HEK293 (cell line): ENCODE measurements at regions not wholly inside any gene's neighbourhood (a gene's known extent, or its start where the extent isn't known, plus 50 kb on each side); places are given as distances from the start of the nearest gene placed in this dataset.

Experiments used
- CTCF ChIP-seq: fragments of 450-650 bp; formaldehyde crosslinking; IDR thresholded peaks from 2 replicates; pipeline ENCODE4 v1.5.1; 2016; ENCODE audit warnings: missing biosample characterization, missing genetic modification characterization
- KLF16 ChIP-seq: fragments of 450-650 bp; formaldehyde crosslinking; IDR thresholded peaks from 2 replicates; pipeline ENCODE4 v1.5.1; 2017; ENCODE audit warnings: missing biosample characterization, missing genetic modification characterization
- TRIM28 ChIP-seq: IDR thresholded peaks from 2 replicates; pipeline ENCODE4 v1.6.1; 2011; ENCODE audit warnings: low read length, control low read depth, borderline replicate concordance
- ZBTB21 ChIP-seq: fragments of 450-650 bp; formaldehyde crosslinking; IDR thresholded peaks from 2 replicates; pipeline ENCODE4 v1.5.1; 2017; ENCODE audit warnings: missing biosample characterization, missing genetic modification characterization
- ZNF423 ChIP-seq: fragments of 450-650 bp; formaldehyde crosslinking; IDR thresholded peaks from 2 replicates; pipeline ENCODE4 v1.5.1; 2016; ENCODE audit warnings: missing biosample characterization, missing genetic modification characterization
- ZNF785 ChIP-seq: fragments of 450-650 bp; formaldehyde crosslinking; IDR thresholded peaks from 2 replicates; pipeline ENCODE4 v1.5.1; 2016; ENCODE audit warnings: missing biosample characterization, missing genetic modification characterization

GRCh38 chr2:58308435-58308834 lies 67.3 kb upstream of the FANCL start:
- TF ChIP-seq TRIM28: no peak
- TF ChIP-seq ZNF785 (tag by site-specific recombination): no peak
- TF ChIP-seq CTCF: no peak
- TF ChIP-seq ZBTB21 (tag by site-specific recombination): no peak
- TF ChIP-seq KLF16 (tag by site-specific recombination): no peak
- no peak for TF ChIP-seq ZNF423 (tag by site-specific recombination)
